A549 (cell line): ENCODE measurements at regions not wholly inside any gene's neighbourhood (a gene's known extent, or its start where the extent isn't known, plus 50 kb on each side); places are given as distances from the start of the nearest gene placed in this dataset.

ENCODE experiments used
- CTCF ChIP-seq: fragments of >200 bp; sonication (Bioruptor Twin); formaldehyde crosslinking; IDR thresholded peaks from 3 replicates; pipeline ENCODE4 v1.5.1; 2016
- ESRRA ChIP-seq: fragments of 150-350 bp; IDR thresholded peaks from 2 replicates; pipeline ENCODE4 v1.6.1; 2014; ENCODE audit warnings: mild to moderate bottlenecking, low read length, borderline replicate concordance
- KDM1A ChIP-seq: fragments of 200-600 bp; sonication (generic); IDR thresholded peaks from 2 replicates; pipeline ENCODE4 v1.6.1; 2016; ENCODE audit warnings: low read depth, mild to moderate bottlenecking
- MAFK ChIP-seq: fragments of 450-650 bp; IDR thresholded peaks from 2 replicates; pipeline ENCODE4 v1.6.1; 2014; ENCODE audit not compliant: partially characterized antibody
- MAX ChIP-seq: IDR thresholded peaks from 2 replicates; pipeline ENCODE4 v1.6.1; 2012
- MAZ ChIP-seq: fragments of 150-350 bp; IDR thresholded peaks from 2 replicates; pipeline ENCODE4 v1.6.1; 2014; ENCODE audit warnings: antibody characterized with exemption, low read depth, low read length, borderline replicate concordance
- NPAS2 ChIP-seq: fragments of 250-450 bp; sonication (Bioruptor Pico); IDR thresholded peaks from 2 replicates; pipeline ENCODE4 v1.8.0; 2022; ENCODE audit warnings: mild to moderate bottlenecking, moderate library complexity, borderline replicate concordance
- NR3C1 ChIP-seq: fragments of >200 bp; sonication (Bioruptor Twin); formaldehyde crosslinking; IDR thresholded peaks from 3 replicates; pipeline ENCODE4 v1.6.1; 2017
- POLR2A ChIP-seq: IDR thresholded peaks from 2 replicates; pipeline ENCODE4 v1.6.1; 2012; ENCODE audit warnings: mild to moderate bottlenecking, low read length
- REST ChIP-seq: fragments of 200-600 bp; sonication (generic); IDR thresholded peaks from 2 replicates; pipeline ENCODE4 v1.6.1; 2016; ENCODE audit warnings: antibody characterized with exemption, mild to moderate bottlenecking, moderate library complexity
- SMC3 ChIP-seq: fragments of >200 bp; sonication (Bioruptor Twin); formaldehyde crosslinking; IDR thresholded peaks from 3 replicates; pipeline ENCODE4 v1.6.1; 2018; ENCODE audit warnings: inconsistent platforms
- TP53 ChIP-seq: fragments of 250-450 bp; sonication (Bioruptor Pico); IDR thresholded peaks from 2 replicates; pipeline ENCODE4 v1.5.0; 2021; ENCODE audit warnings: mild to moderate bottlenecking, moderate library complexity
- USF2 ChIP-seq: fragments of 450-650 bp; IDR thresholded peaks from 2 replicates; pipeline ENCODE4 v1.6.1; 2014; ENCODE audit warnings: antibody characterized with exemption
- ZC3H11A ChIP-seq: fragments of 450-650 bp; IDR thresholded peaks from 2 replicates; pipeline ENCODE4 v1.6.1; 2014; ENCODE audit warnings: antibody characterized with exemption, mild to moderate bottlenecking

- no peak for TF ChIP-seq CTCF
- no peak for TF ChIP-seq MAFK
- TF ChIP-seq ESRRA, result no peak
- no peak for TF ChIP-seq REST
- no peak for TF ChIP-seq POLR2A
- TF ChIP-seq NR3C1, result no peak
- no peak for TF ChIP-seq KDM1A
- no peak for TF ChIP-seq MAX
- no peak for TF ChIP-seq SMC3
- TF ChIP-seq USF2, result no peak
- TF ChIP-seq MAZ, result no peak
- no peak for TF ChIP-seq TP53
- no peak for TF ChIP-seq ZC3H11A
- TF ChIP-seq NPAS2, result no peak
Measured at GRCh38 chr5:114903767-114904166, 265.9 kb downstream of the TRIM36 start.
